ENCODE measurements at regions not wholly inside any gene's neighbourhood (a gene's known extent, or its start where the extent isn't known, plus 50 kb on each side); places are given as distances from the start of the nearest gene placed in this dataset.

GRCh38 chr17:52546493-52546892 lies 388.0 kb upstream of the CA10 start:
- no peak overlapping the region for H2AK5ac ChIP-seq (ENCODE audit: low read length, severe bottlenecking)
- H3K9me3 ChIP-seq (ENCODE audit: control insufficient read depth, low read length) = peaks cover 5% of the 10 kb centered on the region
- no peak overlapping the region for H3K14ac ChIP-seq (ENCODE audit: low read length in 2 of 2)
- H2BK5ac ChIP-seq (ENCODE audit: low read depth, low read length, poor library complexity, severe bottlenecking) = no peak overlapping the region
- H2BK15ac ChIP-seq (ENCODE audit: low read depth, poor library complexity, severe bottlenecking) = no peak overlapping the region
- H3K23ac ChIP-seq (ENCODE audit: low read length in 2 of 2) = no peak overlapping the region
- no peaks in the 10 kb centered on the region for H3K36me3 ChIP-seq (ENCODE audit: control insufficient read depth in 1 of 2, insufficient read depth in 2 of 2, low read depth in 1 of 2, low read length in 2 of 2)
- no peaks in the 10 kb centered on the region for H3K4me1 ChIP-seq (ENCODE audit: control insufficient read depth, insufficient read depth, low read depth, low read length)
- no peak overlapping the region for H3K4me2 ChIP-seq (ENCODE audit: low read length, poor library complexity, severe bottlenecking)
- no peak overlapping the region for H3K18ac ChIP-seq (ENCODE audit: low read depth in 1 of 2, low read length in 2 of 2)
- 35% methylated on average over 2 of the region's 3 CpGs for WGBS
- DNase-seq = no peak
- H2AFZ ChIP-seq (ENCODE audit: low read depth, low read length) = no peak overlapping the region
- no peak overlapping the region for H2BK12ac ChIP-seq (ENCODE audit: low read length in 2 of 2)
- no peak overlapping the region for H3K27ac ChIP-seq (ENCODE audit: low read length, poor library complexity, severe bottlenecking)
- no peak overlapping the region for H4K8ac ChIP-seq (ENCODE audit: low read length)
- no peak overlapping the region for H3K9ac ChIP-seq (ENCODE audit: low read length)
- H3K79me1 ChIP-seq (replicated peaks; ENCODE audit: low read length, poor library complexity, severe bottlenecking) = no peaks in the 10 kb centered on the region
- no peak overlapping the region for H3K4ac ChIP-seq (ENCODE audit: low read depth in 1 of 2, low read length in 2 of 2)
- no peak overlapping the region for H3K4me3 ChIP-seq (ENCODE audit: insufficient read depth in 1 of 2, low read depth in 1 of 2, low read length in 2 of 2)
- no peak overlapping the region for H2BK120ac ChIP-seq (ENCODE audit: low read depth, low read length)
- H4K91ac ChIP-seq (ENCODE audit: low read length) = no peak overlapping the region
- no peaks in the 10 kb centered on the region for H3K27me3 ChIP-seq (ENCODE audit: control insufficient read depth in 1 of 2, insufficient read depth in 1 of 2, low read length in 2 of 2)

DNA sequence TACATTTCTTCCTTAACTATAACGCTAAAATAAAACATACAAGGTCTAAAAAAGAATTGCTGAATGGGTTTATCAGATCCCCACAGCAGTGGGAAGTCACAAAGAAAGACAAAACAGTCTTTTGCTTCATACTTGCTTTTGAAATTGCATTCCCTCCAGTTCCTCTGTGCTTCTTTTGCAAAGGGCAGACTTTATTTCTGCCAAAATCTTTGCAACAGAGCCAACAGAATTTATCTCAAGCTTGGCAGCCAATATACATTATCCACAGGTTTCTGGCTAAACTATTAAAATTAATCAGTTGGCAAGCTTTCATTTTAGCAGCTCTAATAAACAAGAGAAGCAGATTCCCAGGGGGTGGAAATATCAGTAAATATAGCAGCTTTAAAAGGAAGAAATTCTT lies 378.9 kb upstream of the CA10 start:
- H3K4ac ChIP-seq (ENCODE audit: low read depth in 1 of 2, low read length in 2 of 2) = no peak overlapping the region
- no peaks in the 10 kb centered on the region for H3K4me1 ChIP-seq (ENCODE audit: control insufficient read depth, insufficient read depth, low read depth, low read length)
- no peak overlapping the region for H2BK5ac ChIP-seq (ENCODE audit: low read depth, low read length, poor library complexity, severe bottlenecking)
- H3K4me3 ChIP-seq (ENCODE audit: insufficient read depth in 1 of 2, low read depth in 1 of 2, low read length in 2 of 2) = no peak overlapping the region
- no peak overlapping the region for H2BK12ac ChIP-seq (ENCODE audit: low read length in 2 of 2)
- no peak overlapping the region for H3K4me2 ChIP-seq (ENCODE audit: low read length, poor library complexity, severe bottlenecking)
- H3K23ac ChIP-seq (ENCODE audit: low read length in 2 of 2) = no peak overlapping the region
- no peaks in the 10 kb centered on the region for H3K79me1 ChIP-seq (replicated peaks; ENCODE audit: low read length, poor library complexity, severe bottlenecking)
- H2AFZ ChIP-seq (ENCODE audit: low read depth, low read length) = no peak overlapping the region
- no peak overlapping the region for H4K8ac ChIP-seq (ENCODE audit: low read length)
- no peaks in the 10 kb centered on the region for H3K9me3 ChIP-seq (ENCODE audit: control insufficient read depth, low read length)
- 96% methylated on average over 1 of the region's 1 CpG for WGBS
- H3K18ac ChIP-seq (ENCODE audit: low read depth in 1 of 2, low read length in 2 of 2) = no peak overlapping the region
- H3K14ac ChIP-seq (ENCODE audit: low read length in 2 of 2) = no peak overlapping the region
- no peak overlapping the region for H2AK5ac ChIP-seq (ENCODE audit: low read length, severe bottlenecking)
- H3K9ac ChIP-seq (ENCODE audit: low read length) = no peak overlapping the region
- no peak overlapping the region for H2BK15ac ChIP-seq (ENCODE audit: low read depth, poor library complexity, severe bottlenecking)
- H2BK120ac ChIP-seq (ENCODE audit: low read depth, low read length) = no peak overlapping the region
- H3K27ac ChIP-seq (ENCODE audit: low read length, poor library complexity, severe bottlenecking) = no peak overlapping the region
- H4K91ac ChIP-seq (ENCODE audit: low read length) = no peak overlapping the region
- H3K27me3 ChIP-seq (ENCODE audit: control insufficient read depth in 1 of 2, insufficient read depth in 1 of 2, low read length in 2 of 2) = no peaks in the 10 kb centered on the region
- H3K36me3 ChIP-seq (ENCODE audit: control insufficient read depth in 1 of 2, insufficient read depth in 2 of 2, low read depth in 1 of 2, low read length in 2 of 2) = no peaks in the 10 kb centered on the region
- DNase-seq = no peak

DNA sequence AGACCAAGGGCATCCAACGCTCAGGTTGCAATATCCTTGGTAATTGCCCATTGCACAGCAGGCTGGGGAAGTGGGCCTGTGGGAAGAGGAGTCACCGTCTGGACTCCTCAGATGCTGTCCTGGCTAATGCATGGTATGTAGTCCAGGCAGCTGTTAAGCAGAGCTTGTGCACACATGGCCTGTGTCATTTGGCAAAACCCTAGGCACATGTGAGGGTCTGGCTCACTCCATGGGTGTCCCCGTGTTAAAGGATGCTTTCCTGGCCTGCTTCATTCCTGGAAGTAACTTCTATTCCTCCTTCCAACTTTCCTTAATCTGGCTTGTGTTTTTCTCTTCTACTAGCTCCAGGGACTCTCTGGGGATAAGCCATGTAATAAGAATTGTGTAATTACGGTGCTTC lies 378.0 kb upstream of the CA10 start:
- H4K8ac ChIP-seq (ENCODE audit: low read length) = no peak overlapping the region
- DNase-seq = no peak
- H3K27me3 ChIP-seq (ENCODE audit: control insufficient read depth in 1 of 2, insufficient read depth in 1 of 2, low read length in 2 of 2) = no peaks in the 10 kb centered on the region
- H3K9me3 ChIP-seq (ENCODE audit: control insufficient read depth, low read length) = no peaks in the 10 kb centered on the region
- H3K14ac ChIP-seq (ENCODE audit: low read length in 2 of 2) = no peak overlapping the region
- H3K27ac ChIP-seq (ENCODE audit: low read length, poor library complexity, severe bottlenecking) = no peak overlapping the region
- H2AFZ ChIP-seq (ENCODE audit: low read depth, low read length) = no peak overlapping the region
- H3K4me2 ChIP-seq (ENCODE audit: low read length, poor library complexity, severe bottlenecking) = no peak overlapping the region
- no peak overlapping the region for H2BK12ac ChIP-seq (ENCODE audit: low read length in 2 of 2)
- WGBS = 78% methylated on average over 3 of the region's 4 CpGs
- no peak overlapping the region for H2BK15ac ChIP-seq (ENCODE audit: low read depth, poor library complexity, severe bottlenecking)
- H3K79me1 ChIP-seq (replicated peaks; ENCODE audit: low read length, poor library complexity, severe bottlenecking) = no peaks in the 10 kb centered on the region
- H3K23ac ChIP-seq (ENCODE audit: low read length in 2 of 2) = no peak overlapping the region
- no peak overlapping the region for H3K18ac ChIP-seq (ENCODE audit: low read depth in 1 of 2, low read length in 2 of 2)
- H3K9ac ChIP-seq (ENCODE audit: low read length) = no peak overlapping the region
- no peak overlapping the region for H4K91ac ChIP-seq (ENCODE audit: low read length)
- H2BK120ac ChIP-seq (ENCODE audit: low read depth, low read length) = no peak overlapping the region
- H3K4me1 ChIP-seq (ENCODE audit: control insufficient read depth, insufficient read depth, low read depth, low read length) = no peaks in the 10 kb centered on the region
- no peak overlapping the region for H3K4ac ChIP-seq (ENCODE audit: low read depth in 1 of 2, low read length in 2 of 2)
- H3K4me3 ChIP-seq (ENCODE audit: insufficient read depth in 1 of 2, low read depth in 1 of 2, low read length in 2 of 2) = no peak overlapping the region
- H2BK5ac ChIP-seq (ENCODE audit: low read depth, low read length, poor library complexity, severe bottlenecking) = no peak overlapping the region
- H2AK5ac ChIP-seq (ENCODE audit: low read length, severe bottlenecking) = no peak overlapping the region
- H3K36me3 ChIP-seq (ENCODE audit: control insufficient read depth in 1 of 2, insufficient read depth in 2 of 2, low read depth in 1 of 2, low read length in 2 of 2) = no peaks in the 10 kb centered on the region

- H3K14ac ChIP-seq (ENCODE audit: low read length in 2 of 2) = no peak overlapping the region
- no peak overlapping the region for H3K23ac ChIP-seq (ENCODE audit: low read length in 2 of 2)
- no peaks in the 10 kb centered on the region for H3K4me1 ChIP-seq (ENCODE audit: control insufficient read depth, insufficient read depth, low read depth, low read length)
- no peak overlapping the region for H2AK5ac ChIP-seq (ENCODE audit: low read length, severe bottlenecking)
- no peak overlapping the region for H2AFZ ChIP-seq (ENCODE audit: low read depth, low read length)
- no peak overlapping the region for H2BK120ac ChIP-seq (ENCODE audit: low read depth, low read length)
- WGBS = 48% methylated on average over 3 of the region's 4 CpGs
- H4K91ac ChIP-seq (ENCODE audit: low read length) = no peak overlapping the region
- no peak overlapping the region for H4K8ac ChIP-seq (ENCODE audit: low read length)
- no peak overlapping the region for H2BK15ac ChIP-seq (ENCODE audit: low read depth, poor library complexity, severe bottlenecking)
- H3K4ac ChIP-seq (ENCODE audit: low read depth in 1 of 2, low read length in 2 of 2) = no peak overlapping the region
- no peak overlapping the region for H3K9ac ChIP-seq (ENCODE audit: low read length)
- no peaks in the 10 kb centered on the region for H3K79me1 ChIP-seq (replicated peaks; ENCODE audit: low read length, poor library complexity, severe bottlenecking)
- no peak overlapping the region for H2BK5ac ChIP-seq (ENCODE audit: low read depth, low read length, poor library complexity, severe bottlenecking)
- no peak overlapping the region for H2BK12ac ChIP-seq (ENCODE audit: low read length in 2 of 2)
- no peak overlapping the region for H3K4me3 ChIP-seq (ENCODE audit: insufficient read depth in 1 of 2, low read depth in 1 of 2, low read length in 2 of 2)
- H3K27me3 ChIP-seq (ENCODE audit: control insufficient read depth in 1 of 2, insufficient read depth in 1 of 2, low read length in 2 of 2) = no peaks in the 10 kb centered on the region
- H3K27ac ChIP-seq (ENCODE audit: low read length, poor library complexity, severe bottlenecking) = no peak overlapping the region
- H3K36me3 ChIP-seq (ENCODE audit: control insufficient read depth in 1 of 2, insufficient read depth in 2 of 2, low read depth in 1 of 2, low read length in 2 of 2) = no peaks in the 10 kb centered on the region
- no peak overlapping the region for H3K4me2 ChIP-seq (ENCODE audit: low read length, poor library complexity, severe bottlenecking)
- DNase-seq = no peak
- no peaks in the 10 kb centered on the region for H3K9me3 ChIP-seq (ENCODE audit: control insufficient read depth, low read length)
- no peak overlapping the region for H3K18ac ChIP-seq (ENCODE audit: low read depth in 1 of 2, low read length in 2 of 2)
Measured at GRCh38 chr17:52532373-52532772, 373.9 kb upstream of the CA10 start.

Data from mesenchymal stem cell (in vitro differentiated cells and primary cell).